WTC11 (cell line): ENCODE measurements at regions not wholly inside any gene's neighbourhood (a gene's known extent, or its start where the extent isn't known, plus 50 kb on each side); places are given as distances from the start of the nearest gene placed in this dataset.

Experiments
- ATAC-seq: fragments of 200-7000 bp; cut with Tn5 transposase; 2 replicates; pipeline ENCODE4 v1.10.0; 2021; ENCODE audit warnings: mild to moderate bottlenecking, moderate library complexity
- CTCF ChIA-PET: fragments of 300-600 bp; sonication (Branson Sonifier 250); formaldehyde crosslinking; loops from one replicate; lab custom pipeline; 2021; ENCODE audit warnings: antibody characterized with exemption; lab: Charles Lee
- POLR2A ChIA-PET: fragments of 350-600 bp; sonication (Branson Sonifier 250); formaldehyde crosslinking; loops from one replicate; lab custom pipeline; 2021; ENCODE audit warnings: antibody characterized with exemption; lab: Charles Lee
- DNase-seq: peaks from one replicate; pipeline ENCODE4 v3.0.0; 2021; ENCODE audit warnings: low spot score
- H3K27ac Mint-ChIP-seq: 2 replicates; pipeline ENCODE4 v1.8.0; 2021; ENCODE audit warnings: mixed read lengths
- H3K27me3 Mint-ChIP-seq: 2 replicates; pipeline ENCODE4 v1.8.0; 2021; ENCODE audit warnings: low read depth, mild to moderate bottlenecking, moderate library complexity, mixed read lengths
- H3K36me3 Mint-ChIP-seq: 2 replicates; pipeline ENCODE4 v1.8.0; 2021; ENCODE audit warnings: mixed read lengths
- H3K4me1 Mint-ChIP-seq: 2 replicates; pipeline ENCODE4 v1.8.0; 2022; ENCODE audit warnings: mixed read lengths
- H3K4me3 Mint-ChIP-seq: 2 replicates; pipeline ENCODE4 v1.8.0; 2021; ENCODE audit warnings: mild to moderate bottlenecking, moderate library complexity, mixed read lengths
- H3K9me3 Mint-ChIP-seq: 2 replicates; pipeline ENCODE4 v1.8.0; 2021; ENCODE audit warnings: mixed read lengths
- ATF1 ChIP-seq: sonication (generic); formaldehyde crosslinking; IDR thresholded peaks from 2 replicates; pipeline ENCODE4 v1.8.1; 2023; ENCODE audit warnings: mild to moderate bottlenecking, moderate library complexity, missing genetic modification reagents
- CREB1 ChIP-seq: sonication (generic); formaldehyde crosslinking; IDR thresholded peaks from 2 replicates; pipeline ENCODE4 v1.8.0; 2023; ENCODE audit warnings: mild to moderate bottlenecking, missing genetic modification reagents
- E2F4 ChIP-seq: sonication (generic); formaldehyde crosslinking; IDR thresholded peaks from 2 replicates; pipeline ENCODE4 v1.8.1; 2022; ENCODE audit warnings: low read depth, mild to moderate bottlenecking, moderate library complexity, missing genetic modification reagents, borderline replicate concordance
- FOXJ3 ChIP-seq: sonication (generic); formaldehyde crosslinking; IDR thresholded peaks from 2 replicates; pipeline ENCODE4 v1.9.0; 2021; ENCODE audit warnings: missing genetic modification reagents, mild to moderate bottlenecking, borderline replicate concordance
- FOXP1 ChIP-seq: sonication (generic); formaldehyde crosslinking; IDR thresholded peaks from 2 replicates; pipeline ENCODE4 v1.8.0; 2022; ENCODE audit warnings: missing genetic modification reagents, mild to moderate bottlenecking, moderate library complexity, borderline replicate concordance
- GABPB1 ChIP-seq: sonication (generic); formaldehyde crosslinking; IDR thresholded peaks from 2 replicates; pipeline ENCODE4 v1.8.1; 2023; ENCODE audit warnings: mild to moderate bottlenecking, missing genetic modification reagents
- MXD4 ChIP-seq: fragments of 250-450 bp; sonication (Bioruptor Pico); IDR thresholded peaks from 2 replicates; pipeline ENCODE4 v1.8.0; 2021; ENCODE audit warnings: mild to moderate bottlenecking, moderate library complexity, borderline replicate concordance
- NFE2L1 ChIP-seq: sonication (generic); formaldehyde crosslinking; IDR thresholded peaks from 2 replicates; pipeline ENCODE4 v1.8.1; 2023; ENCODE audit warnings: missing genetic modification reagents
- NR2C2 ChIP-seq: sonication (generic); formaldehyde crosslinking; IDR thresholded peaks from 2 replicates; pipeline ENCODE4 v1.8.0; 2022; ENCODE audit warnings: mild to moderate bottlenecking, missing genetic modification reagents
- SMAD4 ChIP-seq: sonication (generic); formaldehyde crosslinking; IDR thresholded peaks from 2 replicates; pipeline ENCODE4 v1.8.0; 2022; ENCODE audit warnings: mild to moderate bottlenecking, missing genetic modification reagents
- SP1 ChIP-seq: sonication (generic); formaldehyde crosslinking; conservative IDR thresholded peaks from 2 replicates; pipeline ENCODE4 v1.8.1; 2022; ENCODE audit warnings: missing genetic modification reagents
- TEAD1 ChIP-seq: sonication (generic); formaldehyde crosslinking; IDR thresholded peaks from 2 replicates; pipeline ENCODE4 v1.8.0; 2022; ENCODE audit warnings: mild to moderate bottlenecking, missing genetic modification reagents
- TEAD4 ChIP-seq: sonication (generic); formaldehyde crosslinking; IDR thresholded peaks from 2 replicates; pipeline ENCODE4 v1.8.0; 2022; ENCODE audit warnings: mild to moderate bottlenecking, missing genetic modification reagents
- ZBTB43 ChIP-seq: sonication (generic); formaldehyde crosslinking; IDR thresholded peaks from 2 replicates; pipeline ENCODE4 v1.8.1; 2023; ENCODE audit warnings: mild to moderate bottlenecking, missing genetic modification reagents
- ZNF219 ChIP-seq: sonication (generic); formaldehyde crosslinking; IDR thresholded peaks from 2 replicates; pipeline ENCODE4 v1.8.0; 2023; ENCODE audit warnings: missing genetic modification reagents, mild to moderate bottlenecking, borderline replicate concordance
- ZNF232 ChIP-seq: sonication (generic); formaldehyde crosslinking; IDR thresholded peaks from 2 replicates; pipeline ENCODE4 v1.8.0; 2022; ENCODE audit warnings: mild to moderate bottlenecking, missing genetic modification reagents
- ZNF425 ChIP-seq: fragments of 250-450 bp; sonication (Bioruptor Pico); conservative IDR thresholded peaks from 2 replicates; pipeline ENCODE4 v1.9.0; 2021; ENCODE audit warnings: mild to moderate bottlenecking
- TF ChIP-seq, protein P1 (sequence below): fragments of 200-600 bp; IDR thresholded peaks from 2 replicates; pipeline ENCODE4 v1.8.0; 2022; ENCODE audit warnings: antibody characterized with exemption
- TF ChIP-seq, protein P2 (sequence below): sonication (generic); formaldehyde crosslinking; IDR thresholded peaks from 2 replicates; pipeline ENCODE4 v1.8.1; 2022; ENCODE audit warnings: missing genetic modification reagents, borderline replicate concordance
- TF ChIP-seq, protein P3 (sequence below): fragments of 250-450 bp; sonication (Bioruptor Pico); IDR thresholded peaks from 2 replicates; pipeline ENCODE4 v1.8.0; 2021; ENCODE audit warnings: mild to moderate bottlenecking

- TF ChIP-seq, protein P1, sequence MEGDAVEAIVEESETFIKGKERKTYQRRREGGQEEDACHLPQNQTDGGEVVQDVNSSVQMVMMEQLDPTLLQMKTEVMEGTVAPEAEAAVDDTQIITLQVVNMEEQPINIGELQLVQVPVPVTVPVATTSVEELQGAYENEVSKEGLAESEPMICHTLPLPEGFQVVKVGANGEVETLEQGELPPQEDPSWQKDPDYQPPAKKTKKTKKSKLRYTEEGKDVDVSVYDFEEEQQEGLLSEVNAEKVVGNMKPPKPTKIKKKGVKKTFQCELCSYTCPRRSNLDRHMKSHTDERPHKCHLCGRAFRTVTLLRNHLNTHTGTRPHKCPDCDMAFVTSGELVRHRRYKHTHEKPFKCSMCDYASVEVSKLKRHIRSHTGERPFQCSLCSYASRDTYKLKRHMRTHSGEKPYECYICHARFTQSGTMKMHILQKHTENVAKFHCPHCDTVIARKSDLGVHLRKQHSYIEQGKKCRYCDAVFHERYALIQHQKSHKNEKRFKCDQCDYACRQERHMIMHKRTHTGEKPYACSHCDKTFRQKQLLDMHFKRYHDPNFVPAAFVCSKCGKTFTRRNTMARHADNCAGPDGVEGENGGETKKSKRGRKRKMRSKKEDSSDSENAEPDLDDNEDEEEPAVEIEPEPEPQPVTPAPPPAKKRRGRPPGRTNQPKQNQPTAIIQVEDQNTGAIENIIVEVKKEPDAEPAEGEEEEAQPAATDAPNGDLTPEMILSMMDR: no peak
- no peak for TF ChIP-seq FOXP1 (CRISPR knock-in tag)
- TF ChIP-seq E2F4 (CRISPR knock-in tag): no peak
- TF ChIP-seq NFE2L1 (CRISPR knock-in tag): no peak
- no peak for TF ChIP-seq TEAD4 (CRISPR knock-in tag)
- no peak for TF ChIP-seq ZNF425 (CRISPR knock-in tag)
- no peak for TF ChIP-seq FOXJ3 (CRISPR knock-in tag)
- no peak for TF ChIP-seq MXD4 (CRISPR knock-in tag)
- no peak for TF ChIP-seq GABPB1 (CRISPR knock-in tag)
- no peak for TF ChIP-seq SP1 (CRISPR knock-in tag)
- TF ChIP-seq, protein P2, sequence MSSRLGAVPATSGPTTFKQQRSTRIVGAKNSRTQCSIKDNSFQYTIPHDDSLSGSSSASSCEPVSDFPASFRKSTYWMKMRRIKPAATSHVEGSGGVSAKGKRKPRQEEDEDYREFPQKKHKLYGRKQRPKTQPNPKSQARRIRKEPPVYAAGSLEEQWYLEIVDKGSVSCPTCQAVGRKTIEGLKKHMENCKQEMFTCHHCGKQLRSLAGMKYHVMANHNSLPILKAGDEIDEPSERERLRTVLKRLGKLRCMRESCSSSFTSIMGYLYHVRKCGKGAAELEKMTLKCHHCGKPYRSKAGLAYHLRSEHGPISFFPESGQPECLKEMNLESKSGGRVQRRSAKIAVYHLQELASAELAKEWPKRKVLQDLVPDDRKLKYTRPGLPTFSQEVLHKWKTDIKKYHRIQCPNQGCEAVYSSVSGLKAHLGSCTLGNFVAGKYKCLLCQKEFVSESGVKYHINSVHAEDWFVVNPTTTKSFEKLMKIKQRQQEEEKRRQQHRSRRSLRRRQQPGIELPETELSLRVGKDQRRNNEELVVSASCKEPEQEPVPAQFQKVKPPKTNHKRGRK (CRISPR knock-in tag): no peak
Observed at GRCh38 chr4:22045051-22045630, 96.6 kb upstream of the KCNIP4 start (continued).

DNA sequence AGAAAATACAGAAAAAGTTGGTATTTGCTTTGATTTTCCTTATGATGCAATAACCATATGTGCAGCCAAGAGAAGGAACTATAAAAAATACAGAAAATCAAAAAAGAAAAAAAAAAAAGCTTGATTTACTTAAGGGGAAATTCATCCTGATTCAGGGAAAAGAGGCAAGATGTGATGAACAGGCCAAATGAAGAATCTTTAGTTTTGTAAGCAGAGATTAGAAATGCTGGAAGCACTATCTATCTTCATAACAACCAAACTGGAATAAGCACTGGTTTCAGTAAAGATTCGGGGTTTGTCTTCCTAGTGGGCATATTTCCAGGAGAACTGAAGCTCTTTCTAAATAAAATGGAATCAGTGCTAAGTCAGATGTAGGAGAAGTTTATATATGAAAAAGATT lies 82.9 kb upstream of the KCNIP4 start:
- no peak for TF ChIP-seq ZNF219 (CRISPR knock-in tag)
- no peak for TF ChIP-seq TEAD1 (CRISPR knock-in tag)
- TF ChIP-seq SMAD4 (CRISPR knock-in tag): no peak
- Mint-ChIP-seq H3K27me3 (no peaks in the 10 kb centered on the region), H3K9me3 (peaks cover 4% of the 10 kb centered on the region), H3K36me3 (no peaks in the 10 kb centered on the region), H3K27ac (no peak overlapping the region), H3K4me1 (peaks cover 17% of the 10 kb centered on the region), H3K4me3 (no peak overlapping the region)
- DNase-seq (no peak), ATAC-seq (no peak)
- ChIA-PET POLR2A (no interaction called here), CTCF (no interaction called here)

DNA sequence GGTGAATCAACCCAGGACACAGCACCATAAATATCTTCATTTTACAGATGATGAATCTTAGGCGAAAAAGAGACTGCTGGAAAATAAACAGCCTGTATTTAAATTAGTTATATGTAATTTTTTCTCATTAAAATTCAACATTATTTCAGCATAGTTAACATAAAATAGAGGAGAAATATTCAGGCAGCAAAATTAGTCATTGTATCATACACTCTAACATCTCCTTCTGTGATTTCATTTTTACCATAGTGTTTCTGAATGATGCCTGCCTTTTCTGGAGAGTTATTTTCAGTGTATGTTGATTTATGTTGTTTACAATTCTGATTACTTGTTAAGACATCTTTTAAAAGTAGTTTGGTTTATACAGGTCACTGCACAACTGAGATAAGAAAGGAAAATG lies 82.3 kb upstream of the KCNIP4 start:
- peaks cover 7% of the 10 kb centered on the region for H3K9me3 Mint-ChIP-seq
- ATAC-seq (no peak), DNase-seq (no peak)
- ChIA-PET CTCF (no interaction called here), POLR2A (no interaction called here)
- no peak overlapping the region for H3K4me3 Mint-ChIP-seq
- no peaks in the 10 kb centered on the region for H3K36me3 Mint-ChIP-seq
- no peaks in the 10 kb centered on the region for H3K27me3 Mint-ChIP-seq
- no peak overlapping the region for H3K27ac Mint-ChIP-seq
- TF ChIP-seq ZNF232 (CRISPR knock-in tag): no peak
- TF ChIP-seq NR2C2: no peak
- TF ChIP-seq, protein P3, sequence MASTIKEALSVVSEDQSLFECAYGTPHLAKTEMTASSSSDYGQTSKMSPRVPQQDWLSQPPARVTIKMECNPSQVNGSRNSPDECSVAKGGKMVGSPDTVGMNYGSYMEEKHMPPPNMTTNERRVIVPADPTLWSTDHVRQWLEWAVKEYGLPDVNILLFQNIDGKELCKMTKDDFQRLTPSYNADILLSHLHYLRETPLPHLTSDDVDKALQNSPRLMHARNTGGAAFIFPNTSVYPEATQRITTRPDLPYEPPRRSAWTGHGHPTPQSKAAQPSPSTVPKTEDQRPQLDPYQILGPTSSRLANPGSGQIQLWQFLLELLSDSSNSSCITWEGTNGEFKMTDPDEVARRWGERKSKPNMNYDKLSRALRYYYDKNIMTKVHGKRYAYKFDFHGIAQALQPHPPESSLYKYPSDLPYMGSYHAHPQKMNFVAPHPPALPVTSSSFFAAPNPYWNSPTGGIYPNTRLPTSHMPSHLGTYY: no peak
- no peak for TF ChIP-seq ATF1 (CRISPR knock-in tag)
- no peak for TF ChIP-seq CREB1 (CRISPR knock-in tag)
- no peak for TF ChIP-seq ZBTB43 (CRISPR knock-in tag)
- H3K4me1 Mint-ChIP-seq: peaks cover 21% of the 10 kb centered on the region
